K562 (cell line): ENCODE measurements at regions not wholly inside any gene's neighbourhood (a gene's known extent, or its start where the extent isn't known, plus 50 kb on each side); places are given as distances from the start of the nearest gene placed in this dataset.

Source experiments
- CHAMP1 ChIP-seq: fragments of 450-650 bp; IDR thresholded peaks from 2 replicates; pipeline ENCODE4 v1.6.1; 2016; ENCODE audit warnings: mild to moderate bottlenecking
- DEAF1 ChIP-seq: fragments of 450-650 bp; formaldehyde crosslinking; IDR thresholded peaks from 2 replicates; pipeline ENCODE4 v1.4.0; 2020; ENCODE audit warnings: mild to moderate bottlenecking, moderate library complexity
- KDM1A ChIP-seq, 2 experiments: fragments of 450-650 bp; IDR thresholded peaks; 2 replicates each; pipeline ENCODE4 v1.6.1; 2016; ENCODE audit warnings: mild to moderate bottlenecking in 2 of 2
- MEF2A ChIP-seq: IDR thresholded peaks from 2 replicates; pipeline ENCODE4 v1.6.1; 2011; ENCODE audit warnings: low read depth, mild to moderate bottlenecking, low read length, moderate library complexity; ENCODE audit not compliant: control insufficient read depth
- PATZ1 ChIP-seq: fragments of 250-450 bp; sonication (Bioruptor Pico); IDR thresholded peaks from 2 replicates; pipeline ENCODE4 v1.5.0; 2020; ENCODE audit warnings: mild to moderate bottlenecking, borderline replicate concordance
- TCF15 ChIP-seq: fragments of 250-450 bp; sonication (Bioruptor Pico); IDR thresholded peaks from 2 replicates; pipeline ENCODE4 v1.8.0; 2022; ENCODE audit warnings: moderate library complexity, mild to moderate bottlenecking, inconsistent platforms

- TF ChIP-seq CHAMP1 (no peak), MEF2A (no peak), DEAF1 (CRISPR knock-in tag) (no peak), KDM1A (IDR thresholded peaks at IDR 0.05) (no peak), TCF15 (CRISPR knock-in tag) (no peak), PATZ1 (CRISPR knock-in tag) (no peak)
Measured at GRCh38 chr9:116078640-116079039, 75.0 kb upstream of the PAPPA start (continued).
